K562 (cell line): ENCODE measurements at regions not wholly inside any gene's neighbourhood (a gene's known extent, or its start where the extent isn't known, plus 50 kb on each side); places are given as distances from the start of the nearest gene placed in this dataset.

Experiments used
- ATAC-seq: fragments of 200-7000 bp; cut with Tn5 transposase; 3 replicates; pipeline ENCODE4 v1.9.1; 2020; ENCODE audit warnings: moderate library complexity
- BruUV-seq: library from RNA; stranded (reverse); fragments of 400-500 nt; replicated peaks from 2 replicates; lab custom pipeline; 2021; lab: Mats Ljungman, UMichigan
- CTCF ChIA-PET: fragments of 300-600 bp; formaldehyde crosslinking; extraction: SDS; loops from one replicate; lab custom pipeline; 2021; ENCODE audit warnings: low intra/inter-chr PET ratio; lab: Yijun Ruan, JAX
- POLR2A ChIA-PET: fragments of 300-600, 350-650 bp; sonication (Branson Sonifier 250); formaldehyde crosslinking; extraction: SDS; loops from one replicate; lab custom pipeline; 2021; ENCODE audit warnings: antibody characterized with exemption, inconsistent platforms; lab: Yijun Ruan, JAX
- DNase-seq, 4 experiments: peaks; one replicate each; pipeline versions ENCODE4 v3.0.0 to v3.0.0-alpha.2; 2011 to 2018; ENCODE audit warnings: low spot score in 3 of 4, mixed read lengths in 3 of 4; ENCODE audit errors: extremely low read depth in 1 of 4
- FAIRE-seq: peaks from 2 replicates; lab custom pipeline; 2011; peaks lifted over from hg19 to GRCh38; lab: Jason Lieb, UNC
- H2AFZ ChIP-seq: 2 replicates; pipeline ENCODE4 v1.6.0; 2011; ENCODE audit warnings: low read depth, low read length, control low read depth, inconsistent platforms
- H3K27ac ChIP-seq: fragments of 200-600 bp; 3 replicates; pipeline ENCODE4 v1.8.0; 2011; ENCODE audit warnings: low read depth, mild to moderate bottlenecking, control low read depth, inconsistent platforms, low read length, moderate library complexity, mixed read lengths; ENCODE audit errors: extremely low read depth
- H3K27me3 ChIP-seq, 2 experiments: fragments of 300-600 bp in 1 of 2; 2 replicates in 1 of 2; 3 replicates in 1 of 2; pipeline versions ENCODE4 v1.6.0 to v1.8.0; 2011; ENCODE audit warnings: inconsistent platforms in 2 of 2, low read length in 2 of 2, mild to moderate bottlenecking in 1 of 2, mixed read lengths in 1 of 2, moderate library complexity in 1 of 2; ENCODE audit not compliant: control insufficient read depth in 2 of 2, insufficient read depth in 2 of 2
- H3K36me3 ChIP-seq: fragments of 300-600 bp; 3 replicates; pipeline ENCODE4 v1.8.0; 2011; ENCODE audit warnings: mild to moderate bottlenecking, low read length, inconsistent platforms; ENCODE audit not compliant: control insufficient read depth, insufficient read depth
- H3K4me1 ChIP-seq, 2 experiments: fragments of 200-600 bp in 1 of 2; replicated peaks in 1 of 2; 2 replicates in 1 of 2; 3 replicates in 1 of 2; pipeline versions ENCODE4 v1.5.1 to v1.8.0; 2011; ENCODE audit warnings: inconsistent platforms in 2 of 2, low read length in 2 of 2, mild to moderate bottlenecking in 1 of 2, mixed read lengths in 1 of 2, moderate library complexity in 1 of 2; ENCODE audit not compliant: control insufficient read depth in 2 of 2, insufficient read depth in 2 of 2
- H3K4me2 ChIP-seq: 2 replicates; pipeline ENCODE4 v1.6.1; 2011; ENCODE audit warnings: low read length, control low read depth, inconsistent platforms, mixed read lengths; ENCODE audit not compliant: insufficient read depth
- H3K4me3 ChIP-seq: fragments of 200-600 bp; sonication (generic), shearing (Covaris generic); 2 replicates; pipeline ENCODE4 v1.5.1; 2016; ENCODE audit warnings: control low read depth, inconsistent platforms
- H3K79me2 ChIP-seq: fragments of 200-600 bp; 3 replicates; pipeline ENCODE4 v1.8.0; 2011; ENCODE audit warnings: low read length, inconsistent platforms; ENCODE audit not compliant: control insufficient read depth, insufficient read depth
- H3K9ac ChIP-seq, 2 experiments: 2 replicates each; pipeline versions ENCODE4 v1.6.0 to v1.6.1; 2011; ENCODE audit warnings: low read depth in 2 of 2, low read length in 2 of 2, control low read depth in 1 of 2, inconsistent platforms in 1 of 2, mild to moderate bottlenecking in 1 of 2, mixed read lengths in 1 of 2; ENCODE audit not compliant: insufficient read depth in 1 of 2
- H3K9me1 ChIP-seq: one replicate; pipeline ENCODE4 v1.6.0; 2011; ENCODE audit warnings: inconsistent platforms, mild to moderate bottlenecking, low read length, moderate library complexity; ENCODE audit not compliant: control insufficient read depth, insufficient read depth
- H3K9me3 ChIP-seq: replicated peaks from 2 replicates; pipeline ENCODE4 v1.5.1; 2011; ENCODE audit warnings: low read depth, low read length, inconsistent platforms; ENCODE audit not compliant: control insufficient read depth, insufficient read depth
- H4K20me1 ChIP-seq: replicated peaks from 2 replicates; pipeline ENCODE4 v1.6.1; 2011; ENCODE audit warnings: low read length, inconsistent platforms, mixed read lengths; ENCODE audit not compliant: control insufficient read depth, insufficient read depth
- CBFA2T3 ChIP-seq: fragments of 450-650 bp; IDR thresholded peaks from 2 replicates; pipeline ENCODE4 v1.6.1; 2017
- GTF2A2 ChIP-seq: IDR thresholded peaks from 2 replicates; pipeline ENCODE4 v1.6.1; 2016; ENCODE audit warnings: mild to moderate bottlenecking, missing genetic modification characterization, missing compliant biosample characterization
- HMGXB4 ChIP-seq: sonication (generic); formaldehyde crosslinking; IDR thresholded peaks from 2 replicates; pipeline ENCODE4 v1.8.1; 2023; ENCODE audit warnings: mild to moderate bottlenecking, missing genetic modification reagents
- MCM2 ChIP-seq: fragments of 450-650 bp; IDR thresholded peaks from 2 replicates; pipeline ENCODE4 v1.6.1; 2017; ENCODE audit warnings: low read depth, mild to moderate bottlenecking
- MYC ChIP-seq, 2 experiments: fragments of 250-450 bp in 1 of 2; sonication (Bioruptor Pico) in 1 of 2; IDR thresholded peaks; 2 replicates each; pipeline versions ENCODE4 v1.5.1 to v1.6.1; 2012 to 2021; ENCODE audit warnings: low read depth in 2 of 2, borderline replicate concordance in 1 of 2, improper control_type of control experiment in 1 of 2, low read length in 1 of 2, mild to moderate bottlenecking in 1 of 2, moderate library complexity in 1 of 2
- POU5F1 ChIP-seq: fragments of 150-350 bp; IDR thresholded peaks from 2 replicates; pipeline ENCODE4 v1.6.1; 2014; ENCODE audit warnings: borderline replicate concordance, low read length, low read depth, mild to moderate bottlenecking; ENCODE audit not compliant: partially characterized antibody
- RBBP5 ChIP-seq: fragments of 200-600 bp; sonication (generic); IDR thresholded peaks from 2 replicates; pipeline ENCODE4 v1.6.1; 2012; ENCODE audit warnings: borderline replicate concordance, mild to moderate bottlenecking, low read length, control low read depth, inconsistent platforms; ENCODE audit not compliant: insufficient read depth, poor library complexity, severe bottlenecking
- ZBTB8A ChIP-seq: fragments of 450-650 bp; IDR thresholded peaks from 2 replicates; pipeline ENCODE4 v1.6.1; 2018; ENCODE audit warnings: mild to moderate bottlenecking, moderate library complexity; ENCODE audit not compliant: partially characterized antibody
- ZNF174 ChIP-seq: fragments of 250-450 bp; sonication (Bioruptor Pico); IDR thresholded peaks from 2 replicates; pipeline ENCODE4 v1.4.0; 2020; ENCODE audit warnings: mild to moderate bottlenecking
- ZNF224 ChIP-seq: sonication (generic); formaldehyde crosslinking; IDR thresholded peaks from 2 replicates; pipeline ENCODE4 v1.8.0; 2022; ENCODE audit warnings: mild to moderate bottlenecking, missing genetic modification reagents
- ZNF253 ChIP-seq: fragments of 250-450 bp; sonication (Bioruptor Pico); conservative IDR thresholded peaks from 2 replicates; pipeline ENCODE4 v1.6.1; 2021; ENCODE audit warnings: mild to moderate bottlenecking
- ZNF583 ChIP-seq: fragments of 250-450 bp; sonication (Bioruptor Pico); IDR thresholded peaks from 2 replicates; pipeline ENCODE4 v1.4.0; 2020
- WGBS: fragments of 100-300 bp; shearing (Covaris generic); methylation state at CpG from one replicate; pipeline ENCODE4 v1.1.6; 2016; ENCODE audit warnings: low coverage, mixed read lengths; ENCODE audit not compliant: insufficient coverage; ENCODE audit errors: missing lambda C conversion rate; 5-methylcytosine and 5-hydroxymethylcytosine counted together
- in situ Hi-C: fragments of 300-500 bp; cut with MboI; formaldehyde crosslinking; loops from 4 replicates; pipeline ENCODE4 v1.15.0; 2018; ENCODE audit warnings: inconsistent platforms, mixed read lengths
- intact Hi-C: fragments of 100-400 bp; cut with micrococcal nuclease; formaldehyde crosslinking; loops from 2 replicates; pipeline ENCODE4 v1.14.2; 2022
- TF ChIP-seq, protein P1 (sequence below), 2 experiments: fragments of 450-650 bp; formaldehyde crosslinking in 1 of 2; IDR thresholded peaks; 2 replicates each; pipeline versions ENCODE4 v1.4.0 to v1.6.1; 2014 to 2020; ENCODE audit warnings: mild to moderate bottlenecking in 2 of 2, borderline replicate concordance in 1 of 2, low read depth in 1 of 2

DNA sequence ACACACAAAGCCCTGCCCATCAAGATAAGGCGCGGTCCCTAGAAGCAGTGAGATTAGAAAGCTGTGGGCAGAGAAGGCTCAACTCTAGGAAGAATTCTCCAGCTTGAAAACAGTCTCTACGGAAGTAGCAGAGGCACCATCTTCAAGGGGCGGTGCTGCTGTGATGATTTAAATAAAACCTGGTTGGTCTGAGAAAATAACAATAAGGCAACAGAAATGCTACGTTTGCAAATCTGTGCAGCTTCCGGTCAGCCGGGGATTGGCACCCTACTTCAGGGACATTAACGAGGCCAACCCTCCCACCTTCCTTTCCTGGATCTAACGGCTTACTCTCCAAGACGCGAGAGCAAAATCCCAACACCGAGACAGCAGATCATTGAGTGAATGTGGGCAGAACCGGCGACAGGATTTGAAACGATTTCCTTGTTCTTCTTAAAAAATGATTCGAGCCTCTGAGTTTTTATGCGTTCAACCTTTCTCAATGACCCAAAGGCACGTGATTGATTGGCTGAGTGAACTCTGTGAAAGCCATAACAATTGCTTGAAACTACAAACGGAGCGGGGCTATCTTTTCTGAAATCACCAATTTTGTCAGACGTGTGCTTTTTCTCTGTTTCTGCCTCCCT is 93.7 kb upstream of the ZNF516 start:
- Histone ChIP-seq H3K36me3 (no peaks in the 10 kb centered on the region), H2AFZ (no peak overlapping the region), H3K9me3 (no peaks in the 10 kb centered on the region), H3K27me3 (peaks cover 0 to 3% of the 10 kb centered on the region in 2 experiments; a peak in 2 of 5 replicates), H4K20me1 (no peaks in the 10 kb centered on the region), H3K4me3 (no peak overlapping the region), H3K4me2 (no peak overlapping the region), H3K9me1 (no peaks in the 10 kb centered on the region), H3K79me2 (no peaks in the 10 kb centered on the region), H3K4me1 (no peaks in the 10 kb centered on the region), H3K27ac (no peak overlapping the region), H3K9ac (no peak overlapping the region)
- no peak for FAIRE-seq
- in situ Hi-C loops: no loop called here
- intact Hi-C loops: no loop called here
- 8% methylated on average over 20 of the region's 21 CpGs for WGBS
- no peak for DNase-seq
- POLR2A ChIA-PET: no interaction called here
- BruUV-seq: no TSS peak
- no peak for ATAC-seq
- CTCF ChIA-PET: no interaction called here
- TF ChIP-seq GTF2A2 (tag): no peak
- TF ChIP-seq CBFA2T3: no peak
- no peak for TF ChIP-seq ZNF583
- no peak for TF ChIP-seq ZNF224 (CRISPR knock-in tag)
- TF ChIP-seq HMGXB4 (CRISPR knock-in tag): no peak
- no peak for TF ChIP-seq RBBP5
- TF ChIP-seq ZBTB8A: no peak
- no peak for TF ChIP-seq ZNF174 (CRISPR knock-in tag)
- TF ChIP-seq MCM2: no peak
- TF ChIP-seq ZNF253 (CRISPR knock-in tag): no peak
- no peak for TF ChIP-seq MYC (IDR thresholded peaks at IDR 0.05; ENCODE audit: low read depth, low read length)
- TF ChIP-seq MYC (CRISPR knock-in tag; IDR thresholded peaks at IDR 0.05; ENCODE audit: borderline replicate concordance, low read depth): no peak
- TF ChIP-seq, protein P1, sequence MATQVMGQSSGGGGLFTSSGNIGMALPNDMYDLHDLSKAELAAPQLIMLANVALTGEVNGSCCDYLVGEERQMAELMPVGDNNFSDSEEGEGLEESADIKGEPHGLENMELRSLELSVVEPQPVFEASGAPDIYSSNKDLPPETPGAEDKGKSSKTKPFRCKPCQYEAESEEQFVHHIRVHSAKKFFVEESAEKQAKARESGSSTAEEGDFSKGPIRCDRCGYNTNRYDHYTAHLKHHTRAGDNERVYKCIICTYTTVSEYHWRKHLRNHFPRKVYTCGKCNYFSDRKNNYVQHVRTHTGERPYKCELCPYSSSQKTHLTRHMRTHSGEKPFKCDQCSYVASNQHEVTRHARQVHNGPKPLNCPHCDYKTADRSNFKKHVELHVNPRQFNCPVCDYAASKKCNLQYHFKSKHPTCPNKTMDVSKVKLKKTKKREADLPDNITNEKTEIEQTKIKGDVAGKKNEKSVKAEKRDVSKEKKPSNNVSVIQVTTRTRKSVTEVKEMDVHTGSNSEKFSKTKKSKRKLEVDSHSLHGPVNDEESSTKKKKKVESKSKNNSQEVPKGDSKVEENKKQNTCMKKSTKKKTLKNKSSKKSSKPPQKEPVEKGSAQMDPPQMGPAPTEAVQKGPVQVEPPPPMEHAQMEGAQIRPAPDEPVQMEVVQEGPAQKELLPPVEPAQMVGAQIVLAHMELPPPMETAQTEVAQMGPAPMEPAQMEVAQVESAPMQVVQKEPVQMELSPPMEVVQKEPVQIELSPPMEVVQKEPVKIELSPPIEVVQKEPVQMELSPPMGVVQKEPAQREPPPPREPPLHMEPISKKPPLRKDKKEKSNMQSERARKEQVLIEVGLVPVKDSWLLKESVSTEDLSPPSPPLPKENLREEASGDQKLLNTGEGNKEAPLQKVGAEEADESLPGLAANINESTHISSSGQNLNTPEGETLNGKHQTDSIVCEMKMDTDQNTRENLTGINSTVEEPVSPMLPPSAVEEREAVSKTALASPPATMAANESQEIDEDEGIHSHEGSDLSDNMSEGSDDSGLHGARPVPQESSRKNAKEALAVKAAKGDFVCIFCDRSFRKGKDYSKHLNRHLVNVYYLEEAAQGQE (IDR thresholded peaks at IDR 0.05; ENCODE audit: borderline replicate concordance): no peak
- TF ChIP-seq, protein P1 (CRISPR knock-in tag; IDR thresholded peaks at IDR 0.05; ENCODE audit: low read depth): no peak
- TF ChIP-seq POU5F1: no peak
